ENCODE measurements at regions not wholly inside any gene's neighbourhood (a gene's known extent, or its start where the extent isn't known, plus 50 kb on each side); places are given as distances from the start of the nearest gene placed in this dataset.

GRCh38 chr3:160052385-160053047, 63.9 kb downstream of the IL12A start:
- FAIRE-seq = no peak
- POLR2A ChIA-PET (ENCODE audit: partially characterized antibody) = no interaction called here
- no peak overlapping the region for H3K4me2 ChIP-seq (ENCODE audit: insufficient read depth in 1 of 2, low read depth in 2 of 2, low read length in 2 of 2)
- TF ChIP-seq HDAC6 (IDR thresholded peaks at IDR 0.05; ENCODE audit: low read depth, low read length) = no peak
- no peak for TF ChIP-seq KDM5A (IDR thresholded peaks at IDR 0.05; ENCODE audit: low read length)
- TF ChIP-seq CTBP2 (IDR thresholded peaks at IDR 0.05; ENCODE audit: borderline replicate concordance, insufficient read depth, insufficient read length, low read length) = no peak
- no peak for TF ChIP-seq TCF12 (IDR thresholded peaks at IDR 0.05; ENCODE audit: low read depth, low read length)
- TF ChIP-seq EP300 (IDR thresholded peaks at IDR 0.05; ENCODE audit: borderline replicate concordance in 1 of 2, low read depth in 2 of 2, low read length in 2 of 2) = no peak
- TF ChIP-seq EZH2 (IDR thresholded peaks at IDR 0.05; ENCODE audit: low read depth, low read length, severe bottlenecking) = no peak
- no peak for TF ChIP-seq CREB1 (IDR thresholded peaks at IDR 0.05)
- no peak for TF ChIP-seq TEAD4 (IDR thresholded peaks at IDR 0.05; ENCODE audit: low read depth, low read length)

More at GRCh38 chr3:160052385-160053047, 63.9 kb downstream of the IL12A start:
- no peak overlapping the region for H3K4ac ChIP-seq (replicated peaks; ENCODE audit: insufficient read length, low read depth, low read length)
- no peaks in the 10 kb centered on the region for H3K36me3 ChIP-seq (ENCODE audit: control insufficient read depth in 2 of 4, insufficient read depth in 4 of 4, low read length in 3 of 4)
- H2AFZ ChIP-seq (ENCODE audit: low read length) = 0 out of 2 replicates have a peak overlapping the region, but pooled peaks have one; percentile 34
- no peak overlapping the region for H3K18ac ChIP-seq (ENCODE audit: extremely low read depth, low read length)
- no peaks in the 10 kb centered on the region for H3K79me1 ChIP-seq (ENCODE audit: low read depth, low read length)
- no peak overlapping the region for H3K27ac ChIP-seq (ENCODE audit: low read depth, low read length)
- H2BK15ac ChIP-seq (ENCODE audit: low read length) = no peak overlapping the region
- no peak overlapping the region for H3K23ac ChIP-seq (ENCODE audit: insufficient read length)
- H4K8ac ChIP-seq (ENCODE audit: extremely low read depth, insufficient read depth, low read length) = no peak overlapping the region
- WGBS, 2 experiments (ENCODE audit: extremely low coverage in 1 of 2, insufficient coverage in 1 of 2, insufficient read length in 1 of 2, insufficient replicate concordance in 2 of 2, low coverage in 1 of 2, low lambda C conversion rate in 2 of 2, missing lambda C conversion rate in 1 of 2) = 92% methylated on average over 7 of the region's 7 CpGs; no CpG with 5 or more reads in 1 of the 2 experiments
- no peaks in the 10 kb centered on the region for H3K79me2 ChIP-seq (ENCODE audit: control insufficient read depth in 1 of 2, insufficient read depth in 2 of 2, low read length in 2 of 2)
- H3K14ac ChIP-seq (ENCODE audit: insufficient read length) = no peak overlapping the region
- no peaks in the 10 kb centered on the region for H3K9me3 ChIP-seq (ENCODE audit: insufficient read depth in 2 of 2, low read depth in 1 of 2, low read length in 1 of 2)
- DNase-seq (ENCODE audit: low read depth in 1 of 2, low spot score in 2 of 2) = no peak
- H4K20me1 ChIP-seq (replicated peaks in 1 of 2; ENCODE audit: control insufficient read depth in 1 of 2, insufficient read depth in 2 of 2, low read length in 2 of 2) = no peaks in the 10 kb centered on the region
- H2BK20ac ChIP-seq (ENCODE audit: low read length) = no peak overlapping the region
- no peak overlapping the region for H2AK5ac ChIP-seq (ENCODE audit: low read depth, low read length)
- H3K4me1 ChIP-seq (replicated peaks in 1 of 4; ENCODE audit: control insufficient read depth in 3 of 4, insufficient read depth in 4 of 4, low read length in 3 of 4) = no peaks in the 10 kb centered on the region
- no peak overlapping the region for H2BK120ac ChIP-seq (replicated peaks; ENCODE audit: low read depth, low read length)
- no peak overlapping the region for H2BK5ac ChIP-seq (ENCODE audit: low read depth, low read length)
- H2BK12ac ChIP-seq (ENCODE audit: low read depth, low read length) = no peak overlapping the region
- H3K23me2 ChIP-seq (ENCODE audit: low read depth, low read length) = no peaks in the 10 kb centered on the region
- H4K5ac ChIP-seq (ENCODE audit: insufficient read length, low read depth, low read length) = no peak overlapping the region
- H3K9ac ChIP-seq (replicated peaks in 1 of 4; ENCODE audit: extremely low read depth in 1 of 4, low read depth in 3 of 4, low read length in 3 of 4) = no peak overlapping the region
- no peaks in the 10 kb centered on the region for H3K27me3 ChIP-seq (replicated peaks in 1 of 4; ENCODE audit: control insufficient read depth in 3 of 4, extremely low read depth in 1 of 4, insufficient read depth in 3 of 4, low read length in 3 of 4)
- CTCF ChIA-PET (ENCODE audit: partially characterized antibody) = interaction anchor here (0.9 to 1.8 kb wide), 10 partner anchors 10 to 204 kb away, joined by 3 to 7 read pairs (median 4); partner anchors contain the start of gene C3orf80
- no peak overlapping the region for H3K56ac ChIP-seq (replicated peaks; ENCODE audit: insufficient read length, low read depth, low read length)
- H4K91ac ChIP-seq (replicated peaks; ENCODE audit: insufficient read length, low read length) = no peak overlapping the region
- H3K4me3 ChIP-seq (ENCODE audit: extremely low read depth in 1 of 4, insufficient read depth in 2 of 4, low read depth in 3 of 4, low read length in 4 of 4) = no peak overlapping the region

All from H1 (cell line).